Panc1 (cell line): ENCODE measurements at regions not wholly inside any gene's neighbourhood (a gene's known extent, or its start where the extent isn't known, plus 50 kb on each side); places are given as distances from the start of the nearest gene placed in this dataset.

ENCODE experiments used
- ATAC-seq: fragments of 200-7000 bp; cut with Tn5 transposase; 2 replicates; pipeline ENCODE4 v1.9.1; 2020; ENCODE audit warnings: mild to moderate bottlenecking, moderate library complexity
- BruUV-seq: library from RNA; stranded (reverse); fragments of 400-500 nt; replicated peaks from 2 replicates; lab custom pipeline; 2021; lab: Mats Ljungman, UMichigan
- CTCF ChIA-PET: fragments of 300-600 bp; sonication (Branson Sonifier 250); formaldehyde crosslinking; loops from one replicate; lab custom pipeline; 2022; ENCODE audit warnings: antibody characterized with exemption; lab: Charles Lee
- POLR2A ChIA-PET: fragments of 300-600 bp; sonication (Branson Sonifier 250); formaldehyde crosslinking; loops from one replicate; lab custom pipeline; 2022; ENCODE audit warnings: antibody characterized with exemption; lab: Charles Lee
- DNase-seq: peaks from one replicate; pipeline ENCODE4 v3.0.0-alpha.2; 2010; ENCODE audit warnings: low read depth, low spot score
- H3K27ac ChIP-seq: 2 replicates; pipeline ENCODE4 v1.5.1; 2011; ENCODE audit warnings: mild to moderate bottlenecking, low read length, inconsistent platforms
- H3K27me3 ChIP-seq: fragments of 200-500 bp; sonication (Bioruptor generic); 2 replicates; pipeline ENCODE4 v1.6.0; 2014; ENCODE audit warnings: low read length, inconsistent platforms; ENCODE audit not compliant: control insufficient read depth, insufficient read depth
- H3K36me3 ChIP-seq: fragments of 200-500 bp; sonication (Bioruptor generic); 2 replicates; pipeline ENCODE4 v1.5.1; 2014; ENCODE audit warnings: inconsistent platforms, mild to moderate bottlenecking, low read length, moderate library complexity; ENCODE audit not compliant: control insufficient read depth, insufficient read depth
- H3K4me1 ChIP-seq: 2 replicates; pipeline ENCODE4 v1.5.1; 2011; ENCODE audit warnings: inconsistent platforms, mild to moderate bottlenecking, low read length, moderate library complexity; ENCODE audit not compliant: control insufficient read depth, insufficient read depth
- H3K4me3 ChIP-seq, 2 experiments: 2 replicates each; pipeline ENCODE4 v1.5.1; 2011 to 2012; ENCODE audit warnings: low read depth in 2 of 2, low read length in 2 of 2, mild to moderate bottlenecking in 2 of 2, inconsistent platforms in 1 of 2, moderate library complexity in 1 of 2
- H3K9me3 ChIP-seq: fragments of 200-500 bp; sonication (Bioruptor generic); 2 replicates; pipeline ENCODE4 v1.5.1; 2014; ENCODE audit warnings: low read depth, mild to moderate bottlenecking, inconsistent platforms, low read length, moderate library complexity; ENCODE audit not compliant: control insufficient read depth, insufficient read depth
- CTCF ChIP-seq: fragments of 450-650 bp; IDR thresholded peaks from 2 replicates; pipeline ENCODE4 v1.5.1; 2017; ENCODE audit warnings: mild to moderate bottlenecking
- POLR2AphosphoS5 ChIP-seq: IDR thresholded peaks from 2 replicates; pipeline ENCODE4 v1.6.1; 2012; ENCODE audit warnings: mild to moderate bottlenecking, low read depth, low read length, moderate library complexity
- REST ChIP-seq, 2 experiments: IDR thresholded peaks; 2 replicates each; pipeline ENCODE4 v1.6.1; 2011 to 2012; ENCODE audit warnings: low read depth in 2 of 2, control low read depth in 1 of 2, low read length in 1 of 2, mild to moderate bottlenecking in 1 of 2, moderate library complexity in 1 of 2; ENCODE audit not compliant: insufficient read depth in 1 of 2
- SIN3A ChIP-seq: IDR thresholded peaks from 2 replicates; pipeline ENCODE4 v1.6.1; 2012; ENCODE audit warnings: low read depth, mild to moderate bottlenecking, low read length, moderate library complexity, borderline replicate concordance; ENCODE audit not compliant: insufficient read depth
- TCF7L2 ChIP-seq: IDR thresholded peaks from 2 replicates; pipeline ENCODE4 v1.6.1; 2011; ENCODE audit warnings: mild to moderate bottlenecking, low read depth, low read length, inconsistent platforms
- in situ Hi-C: cut with HindIII; loops from 2 replicates; pipeline ENCODE4 v1.10.0; 2016; ENCODE audit warnings: low sequenced_read_pairs, low pct_unique_long_range_greater_than_20kb
- intact Hi-C: fragments of 100-400 bp; cut with micrococcal nuclease; formaldehyde crosslinking; loops from one replicate; pipeline ENCODE4 v1.10.0; 2022; ENCODE audit not compliant: unreplicated experiment

- ATAC-seq, result no peak
Measured at GRCh38 chr2:222769941-222770340, 90.9 kb upstream of the ACSL3 start.

GRCh38 chr2:222771832-222772231, 89.0 kb upstream of the ACSL3 start:
- ChIA-PET POLR2A (no interaction called here), CTCF (no interaction called here)
- Histone ChIP-seq H3K9me3 (no peaks in the 10 kb centered on the region), H3K27ac (no peak overlapping the region), H3K4me3 (no peak overlapping the region), H3K4me1 (no peaks in the 10 kb centered on the region), H3K36me3 (no peaks in the 10 kb centered on the region), H3K27me3 (no peaks in the 10 kb centered on the region)
- ATAC-seq (no peak), DNase-seq (no peak)
- TF ChIP-seq SIN3A (no peak), CTCF (no peak), REST (IDR thresholded peaks at IDR 0.05; ENCODE audit: insufficient read depth in 1 of 2, low read depth in 2 of 2, low read length in 1 of 2) (no peak)
- intact Hi-C loops (no loop called here), in situ Hi-C loops (no loop called here)
- BruUV-seq, result no TSS peak

More at GRCh38 chr2:222769941-222770340, 90.9 kb upstream of the ACSL3 start:
- no TSS peak for BruUV-seq
- Histone ChIP-seq H3K4me1 (no peaks in the 10 kb centered on the region), H3K27ac (no peak overlapping the region), H3K27me3 (no peaks in the 10 kb centered on the region), H3K9me3 (no peaks in the 10 kb centered on the region), H3K36me3 (no peaks in the 10 kb centered on the region), H3K4me3 (no peak overlapping the region)
- DNase-seq, result no peak
- intact Hi-C loops, result no loop called here
- CTCF ChIA-PET, result no interaction called here
- in situ Hi-C loops, result no loop called here
- POLR2A ChIA-PET, result interaction anchor here (0.6 kb wide), 1 partner anchor 48 kb away, joined by 3 read pairs; no protein-coding TSS in a partner anchor
- no peak for TF ChIP-seq SIN3A

- CTCF ChIA-PET, result interaction anchor here (0.7 kb wide), 1 partner anchor 206 kb away, joined by 3 read pairs; no protein-coding TSS in a partner anchor
- POLR2A ChIA-PET, result no interaction called here
Measured at GRCh38 chr2:222774941-222775340, 85.9 kb upstream of the ACSL3 start.

More at GRCh38 chr2:222774941-222775340, 85.9 kb upstream of the ACSL3 start:
- TF ChIP-seq CTCF, result no peak
- TF ChIP-seq SIN3A, result no peak
- no peak for TF ChIP-seq TCF7L2
- TF ChIP-seq POLR2AphosphoS5, result no peak
- intact Hi-C loops, result no loop called here
- no peaks in the 10 kb centered on the region for H3K9me3 ChIP-seq
- no peaks in the 10 kb centered on the region for H3K36me3 ChIP-seq
- in situ Hi-C loops, result no loop called here
- ATAC-seq, result no peak
- H3K27ac ChIP-seq, result no peak overlapping the region
- no TSS peak for BruUV-seq
- no peaks in the 10 kb centered on the region for H3K4me1 ChIP-seq
- H3K27me3 ChIP-seq, result no peaks in the 10 kb centered on the region
- H3K4me3 ChIP-seq, result no peak overlapping the region
- DNase-seq, result no peak
